ENCODE measurements at regions not wholly inside any gene's neighbourhood (a gene's known extent, or its start where the extent isn't known, plus 50 kb on each side); places are given as distances from the start of the nearest gene placed in this dataset.

- intact Hi-C loops (cut with DNase I; ENCODE audit: low total_unique reads): no loop called here
- Histone ChIP-seq H3K36me3 (no peaks in the 10 kb centered on the region), H3K27ac (no peak overlapping the region), H3K27me3 (no peaks in the 10 kb centered on the region), H3K4me1 (no peaks in the 10 kb centered on the region), H3K9me3 (no peaks in the 10 kb centered on the region), H3K4me3 (no peak overlapping the region)
- TF ChIP-seq, protein P1, sequence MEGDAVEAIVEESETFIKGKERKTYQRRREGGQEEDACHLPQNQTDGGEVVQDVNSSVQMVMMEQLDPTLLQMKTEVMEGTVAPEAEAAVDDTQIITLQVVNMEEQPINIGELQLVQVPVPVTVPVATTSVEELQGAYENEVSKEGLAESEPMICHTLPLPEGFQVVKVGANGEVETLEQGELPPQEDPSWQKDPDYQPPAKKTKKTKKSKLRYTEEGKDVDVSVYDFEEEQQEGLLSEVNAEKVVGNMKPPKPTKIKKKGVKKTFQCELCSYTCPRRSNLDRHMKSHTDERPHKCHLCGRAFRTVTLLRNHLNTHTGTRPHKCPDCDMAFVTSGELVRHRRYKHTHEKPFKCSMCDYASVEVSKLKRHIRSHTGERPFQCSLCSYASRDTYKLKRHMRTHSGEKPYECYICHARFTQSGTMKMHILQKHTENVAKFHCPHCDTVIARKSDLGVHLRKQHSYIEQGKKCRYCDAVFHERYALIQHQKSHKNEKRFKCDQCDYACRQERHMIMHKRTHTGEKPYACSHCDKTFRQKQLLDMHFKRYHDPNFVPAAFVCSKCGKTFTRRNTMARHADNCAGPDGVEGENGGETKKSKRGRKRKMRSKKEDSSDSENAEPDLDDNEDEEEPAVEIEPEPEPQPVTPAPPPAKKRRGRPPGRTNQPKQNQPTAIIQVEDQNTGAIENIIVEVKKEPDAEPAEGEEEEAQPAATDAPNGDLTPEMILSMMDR (IDR thresholded peaks at IDR 0.05): no peak
- no peak for TF ChIP-seq POLR2A (IDR thresholded peaks at IDR 0.05)
- no peak for DNase-seq
These were observed 50.8 kb upstream of the NTRK3 start for GRCh38 chr15:88307344-88307743.
